ENCODE measurements at regions not wholly inside any gene's neighbourhood (a gene's known extent, or its start where the extent isn't known, plus 50 kb on each side); places are given as distances from the start of the nearest gene placed in this dataset.

DNA sequence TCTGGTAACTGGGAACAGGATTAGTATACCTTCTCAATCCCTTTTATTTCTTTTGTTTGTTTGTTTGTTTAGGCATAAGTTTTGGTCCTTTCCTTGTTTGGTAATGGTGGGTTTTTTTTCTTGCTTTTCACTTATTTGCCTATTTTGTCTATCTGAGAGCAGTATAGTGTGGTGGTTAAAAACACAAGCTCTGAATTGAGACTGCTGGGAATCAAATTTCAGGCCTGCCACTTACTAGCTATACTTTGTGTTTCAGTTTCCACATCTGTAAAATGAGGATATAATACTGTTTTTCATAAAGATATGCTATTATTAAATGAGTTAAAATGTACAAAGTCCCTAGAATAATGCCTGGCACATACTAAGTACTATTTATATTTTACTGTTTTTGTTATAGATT is 81.6 kb upstream of the IVNS1ABP start:
- DNase-seq, result no peak
- Mint-ChIP-seq H3K9me3 (no peaks in the 10 kb centered on the region), H3K36me3 (no peaks in the 10 kb centered on the region), H3K27ac (no peak overlapping the region), H3K4me1 (peaks cover 4 to 5% (median 4%) of the 10 kb centered on the region in 3 donors), H3K4me3 (no peak overlapping the region), H3K27me3 (peaks cover 0 to 11% of the 10 kb centered on the region in 2 donors)
- Histone ChIP-seq H3K36me3 (ENCODE audit: insufficient read depth, low read length) (no peaks in the 10 kb centered on the region), H3K27me3 (ENCODE audit: insufficient read depth, low read length, poor library complexity, severe bottlenecking) (no peaks in the 10 kb centered on the region), H3K27ac (ENCODE audit: low read depth, low read length) (no peak overlapping the region), H3K9me3 (ENCODE audit: low read length) (no peaks in the 10 kb centered on the region), H3K4me1 (ENCODE audit: insufficient read depth, low read length) (no peaks in the 10 kb centered on the region), H3K4me3 (ENCODE audit: low read length) (no peak overlapping the region)
- CTCF ChIA-PET, result no interaction called here
- POLR2A ChIA-PET, result no interaction called here

DNA sequence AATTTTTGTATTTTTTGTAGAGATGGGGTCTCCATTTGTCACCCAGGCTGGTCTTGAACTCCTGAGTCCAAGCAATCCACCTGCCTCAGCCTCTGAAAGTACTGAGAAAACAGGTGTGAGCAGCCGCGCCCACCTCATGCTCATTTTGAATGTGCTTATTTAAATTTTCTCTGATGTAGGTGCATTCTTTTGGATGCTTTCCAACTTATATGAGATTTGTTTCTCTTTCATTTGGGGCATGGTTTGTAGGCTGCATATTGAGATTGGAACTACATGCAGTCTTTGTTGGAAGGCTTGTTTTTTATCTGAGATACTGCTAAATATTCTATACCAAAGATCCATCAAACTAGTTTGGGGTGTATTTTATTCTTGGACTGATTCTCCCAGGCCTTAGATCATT is 81.0 kb upstream of the IVNS1ABP start:
- Mint-ChIP-seq H3K4me3 (no peak overlapping the region), H3K4me1 (peaks cover 2 to 5% (median 4%) of the 10 kb centered on the region in 3 donors), H3K27me3 (peaks cover 0 to 6% of the 10 kb centered on the region in 2 donors), H3K9me3 (no peaks in the 10 kb centered on the region), H3K27ac (peak overlapping the region in 1 of 8 donors; percentile 74), H3K36me3 (no peaks in the 10 kb centered on the region)
- no peak overlapping the region for H3K4me3 ChIP-seq (ENCODE audit: low read length)
- H3K9me3 ChIP-seq (ENCODE audit: low read length), result no peaks in the 10 kb centered on the region
- no peaks in the 10 kb centered on the region for H3K4me1 ChIP-seq (ENCODE audit: insufficient read depth, low read length)
- H3K27me3 ChIP-seq (ENCODE audit: insufficient read depth, low read length, poor library complexity, severe bottlenecking), result no peaks in the 10 kb centered on the region
- POLR2A ChIA-PET, result no interaction called here
- no peak for DNase-seq
- H3K27ac ChIP-seq (ENCODE audit: low read depth, low read length), result no peak overlapping the region
- CTCF ChIA-PET, result no interaction called here
- H3K36me3 ChIP-seq (ENCODE audit: insufficient read depth, low read length), result no peaks in the 10 kb centered on the region

DNA sequence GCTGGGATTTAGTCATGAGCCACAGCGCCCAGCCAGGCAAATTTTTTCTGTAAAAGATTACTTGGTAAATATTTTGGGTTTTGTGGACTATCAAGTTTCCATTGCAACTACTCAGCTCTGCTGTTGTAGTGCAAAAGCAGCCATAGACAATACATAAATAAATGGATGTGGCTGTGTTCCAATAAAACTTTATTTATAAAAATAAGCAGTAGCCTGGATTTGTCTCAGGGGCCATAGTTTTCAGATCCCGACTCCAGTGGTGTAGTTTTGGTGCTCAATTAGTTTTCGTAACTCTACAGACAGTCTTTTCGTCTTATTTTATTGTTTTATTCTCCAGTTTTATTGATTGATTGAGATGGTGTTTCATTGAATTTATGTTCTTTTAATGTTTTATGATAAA is 80.1 kb upstream of the IVNS1ABP start:
- Histone ChIP-seq H3K36me3 (ENCODE audit: insufficient read depth, low read length) (no peaks in the 10 kb centered on the region), H3K9me3 (ENCODE audit: low read length) (no peaks in the 10 kb centered on the region), H3K4me1 (ENCODE audit: insufficient read depth, low read length) (no peaks in the 10 kb centered on the region), H3K27ac (ENCODE audit: low read depth, low read length) (no peak overlapping the region), H3K27me3 (ENCODE audit: insufficient read depth, low read length, poor library complexity, severe bottlenecking) (no peaks in the 10 kb centered on the region), H3K4me3 (ENCODE audit: low read length) (no peak overlapping the region)
- Mint-ChIP-seq H3K4me1 (peaks cover 2 to 5% (median 4%) of the 10 kb centered on the region in 3 donors), H3K27me3 (no peaks in the 10 kb centered on the region), H3K27ac (no peak overlapping the region), H3K9me3 (no peaks in the 10 kb centered on the region), H3K36me3 (no peaks in the 10 kb centered on the region), H3K4me3 (no peak overlapping the region)
- ChIA-PET CTCF (no interaction called here), POLR2A (no interaction called here)
- no peak for DNase-seq

DNA sequence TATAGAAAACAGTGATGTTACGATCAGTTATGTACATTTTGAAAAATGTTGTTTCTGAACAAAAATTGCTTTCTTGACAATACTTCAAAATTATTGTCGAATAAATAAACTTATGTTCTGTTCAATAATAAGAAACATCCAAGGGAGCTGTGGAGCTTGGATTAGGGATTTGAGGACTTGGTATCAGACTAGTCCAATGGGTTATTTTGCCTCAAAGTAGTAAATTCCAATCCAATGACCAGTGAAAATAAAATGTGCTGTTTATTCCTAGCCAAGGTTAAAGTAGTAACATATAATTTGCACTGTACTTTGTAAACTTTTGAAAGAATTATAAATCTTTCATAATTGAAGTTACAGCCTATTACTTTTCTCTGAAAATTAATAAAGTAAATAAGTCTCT is 79.1 kb upstream of the IVNS1ABP start:
- no peak overlapping the region for H3K27ac ChIP-seq (ENCODE audit: low read depth, low read length)
- Mint-ChIP-seq H3K4me1 (peaks cover 2 to 5% (median 4%) of the 10 kb centered on the region in 3 donors), H3K27me3 (no peaks in the 10 kb centered on the region), H3K9me3 (no peaks in the 10 kb centered on the region), H3K36me3 (no peaks in the 10 kb centered on the region), H3K27ac (no peak overlapping the region), H3K4me3 (no peak overlapping the region)
- no peaks in the 10 kb centered on the region for H3K27me3 ChIP-seq (ENCODE audit: insufficient read depth, low read length, poor library complexity, severe bottlenecking)
- no peaks in the 10 kb centered on the region for H3K9me3 ChIP-seq (ENCODE audit: low read length)
- H3K4me3 ChIP-seq (ENCODE audit: low read length), result no peak overlapping the region
- H3K36me3 ChIP-seq (ENCODE audit: insufficient read depth, low read length), result no peaks in the 10 kb centered on the region
- DNase-seq, result no peak
- ChIA-PET CTCF (no interaction called here), POLR2A (no interaction called here)
- H3K4me1 ChIP-seq (ENCODE audit: insufficient read depth, low read length), result no peaks in the 10 kb centered on the region

DNA sequence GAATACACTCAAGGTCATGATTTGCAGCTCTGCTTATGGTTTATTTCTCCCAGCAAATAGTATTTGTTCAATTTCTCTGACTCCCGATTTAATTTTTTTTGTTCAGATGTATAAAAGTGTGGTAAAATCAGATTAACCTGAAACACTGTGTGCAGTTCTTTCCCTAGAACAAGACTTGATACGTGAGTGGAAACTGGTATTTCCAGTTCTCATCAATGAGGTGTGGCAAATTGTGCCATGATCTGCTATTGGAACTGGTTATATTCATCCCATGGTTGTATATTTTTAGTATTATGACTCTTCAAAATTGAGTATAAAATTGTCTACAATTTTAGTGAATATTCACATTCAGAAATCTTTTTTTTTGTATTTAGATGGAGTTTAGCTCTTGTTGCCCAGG is 76.8 kb upstream of the IVNS1ABP start:
- H3K36me3 Mint-ChIP-seq, result no peaks in the 10 kb centered on the region
- H3K4me3 ChIP-seq (ENCODE audit: low read length), result no peak overlapping the region
- peaks cover 2 to 5% (median 4%) of the 10 kb centered on the region in 3 donors for H3K4me1 Mint-ChIP-seq
- H3K36me3 ChIP-seq (ENCODE audit: insufficient read depth, low read length), result no peaks in the 10 kb centered on the region
- POLR2A ChIA-PET, result no interaction called here
- H3K9me3 Mint-ChIP-seq, result no peaks in the 10 kb centered on the region
- no peaks in the 10 kb centered on the region for H3K4me1 ChIP-seq (ENCODE audit: insufficient read depth, low read length)
- CTCF ChIA-PET, result no interaction called here
- DNase-seq, result no peak
- peak overlapping the region in 1 of 8 donors; percentile 65 for H3K27ac Mint-ChIP-seq
- no peak overlapping the region for H3K27ac ChIP-seq (ENCODE audit: low read depth, low read length)
- H3K27me3 Mint-ChIP-seq, result no peaks in the 10 kb centered on the region
- H3K4me3 Mint-ChIP-seq, result no peak overlapping the region
- no peaks in the 10 kb centered on the region for H3K9me3 ChIP-seq (ENCODE audit: low read length)
- no peaks in the 10 kb centered on the region for H3K27me3 ChIP-seq (ENCODE audit: insufficient read depth, low read length, poor library complexity, severe bottlenecking)

DNA sequence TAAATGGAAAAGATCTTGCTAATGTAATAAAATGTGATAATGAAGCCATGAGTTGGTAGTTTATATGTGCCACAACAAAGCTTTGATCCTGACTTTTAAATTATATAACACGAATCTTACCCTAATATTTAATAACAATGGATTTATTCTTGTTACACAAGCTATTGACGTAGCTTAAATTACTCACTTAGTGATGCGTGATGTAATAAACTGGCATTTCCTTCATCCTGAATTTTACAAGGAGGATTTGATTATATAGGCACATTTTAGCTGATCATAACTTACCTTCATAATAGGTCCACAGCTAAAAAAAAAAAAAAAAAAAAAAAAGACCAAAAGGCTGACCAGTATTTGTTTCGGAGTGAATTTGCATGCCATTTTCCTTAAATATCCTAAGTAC is 76.2 kb upstream of the IVNS1ABP start:
- H3K36me3 ChIP-seq (ENCODE audit: insufficient read depth, low read length), result no peaks in the 10 kb centered on the region
- ChIA-PET CTCF (no interaction called here), POLR2A (interaction anchor here (0.5 to 0.6 kb wide), 2 partner anchors 65 to 666 kb away, joined by 4 to 8 read pairs; no protein-coding TSS in a partner anchor)
- H3K27ac ChIP-seq (ENCODE audit: low read depth, low read length), result no peak overlapping the region
- Mint-ChIP-seq H3K36me3 (no peaks in the 10 kb centered on the region), H3K4me1 (peaks cover 2 to 4% (median 3%) of the 10 kb centered on the region in 3 donors), H3K4me3 (no peak overlapping the region), H3K27me3 (no peaks in the 10 kb centered on the region), H3K9me3 (no peaks in the 10 kb centered on the region), H3K27ac (no peak overlapping the region)
- H3K4me1 ChIP-seq (ENCODE audit: insufficient read depth, low read length), result no peaks in the 10 kb centered on the region
- no peak for DNase-seq
- no peaks in the 10 kb centered on the region for H3K9me3 ChIP-seq (ENCODE audit: low read length)
- no peak overlapping the region for H3K4me3 ChIP-seq (ENCODE audit: low read length)
- no peaks in the 10 kb centered on the region for H3K27me3 ChIP-seq (ENCODE audit: insufficient read depth, low read length, poor library complexity, severe bottlenecking)

DNA sequence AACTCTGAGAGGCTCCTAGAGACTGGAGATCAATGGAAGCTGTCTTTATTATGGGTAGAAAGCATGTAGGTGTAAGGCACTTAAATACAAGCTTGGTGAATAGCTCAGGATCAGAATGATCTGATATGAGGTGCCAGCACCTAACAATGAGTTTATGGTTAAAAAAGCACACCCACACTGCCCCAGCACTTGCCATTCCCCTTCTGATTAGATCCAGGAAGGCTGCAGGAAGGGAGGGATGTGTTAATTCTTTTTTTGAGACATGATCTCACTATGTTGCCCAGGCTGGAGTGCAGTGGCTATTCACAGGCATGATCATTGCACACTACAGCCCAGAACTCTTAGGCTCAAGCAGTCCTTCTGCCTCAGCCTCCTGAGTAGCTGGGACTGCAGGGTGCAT is 71.8 kb upstream of the IVNS1ABP start:
- DNase-seq, result no peak
- no peaks in the 10 kb centered on the region for H3K27me3 ChIP-seq (ENCODE audit: insufficient read depth, low read length, poor library complexity, severe bottlenecking)
- no peaks in the 10 kb centered on the region for H3K27me3 Mint-ChIP-seq
- H3K9me3 ChIP-seq (ENCODE audit: low read length), result no peaks in the 10 kb centered on the region
- peaks cover 0 to 5% (median 2%) of the 10 kb centered on the region in 5 donors for H3K9me3 Mint-ChIP-seq
- peaks cover 0 to 10% (median 6%) of the 10 kb centered on the region in 3 donors for H3K4me1 Mint-ChIP-seq
- ChIA-PET CTCF (no interaction called here), POLR2A (no interaction called here)
- no peak overlapping the region for H3K4me3 Mint-ChIP-seq
- no peak overlapping the region for H3K4me3 ChIP-seq (ENCODE audit: low read length)
- no peaks in the 10 kb centered on the region for H3K36me3 ChIP-seq (ENCODE audit: insufficient read depth, low read length)
- no peak overlapping the region for H3K27ac ChIP-seq (ENCODE audit: low read depth, low read length)
- no peaks in the 10 kb centered on the region for H3K4me1 ChIP-seq (ENCODE audit: insufficient read depth, low read length)
- no peak overlapping the region for H3K27ac Mint-ChIP-seq
- H3K36me3 Mint-ChIP-seq, result no peaks in the 10 kb centered on the region

DNA sequence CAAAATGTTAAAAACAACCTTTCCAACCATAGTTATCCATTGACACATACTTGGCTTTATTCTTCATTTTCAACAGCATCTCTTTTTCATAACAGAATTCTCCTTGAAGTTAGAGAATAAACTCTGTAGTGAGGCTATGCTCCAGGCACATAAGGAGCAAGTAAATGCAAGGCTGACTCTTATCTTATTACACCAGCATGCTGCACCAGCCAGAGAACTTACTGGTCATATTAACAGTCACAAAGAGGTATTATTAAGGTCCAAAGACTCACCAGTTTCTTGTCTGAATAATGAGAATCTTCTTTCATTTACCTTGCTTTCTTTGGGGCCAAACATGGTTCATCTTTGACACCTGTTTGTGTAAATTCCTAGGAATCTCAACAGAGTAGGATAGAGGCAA is 71.3 kb upstream of the IVNS1ABP start:
- no peaks in the 10 kb centered on the region for H3K36me3 ChIP-seq (ENCODE audit: insufficient read depth, low read length)
- H3K4me3 ChIP-seq (ENCODE audit: low read length), result no peak overlapping the region
- Mint-ChIP-seq H3K4me3 (no peak overlapping the region), H3K27me3 (no peaks in the 10 kb centered on the region), H3K4me1 (peaks cover 0 to 10% (median 6%) of the 10 kb centered on the region in 3 donors), H3K9me3 (peaks cover 0 to 5% (median 2%) of the 10 kb centered on the region in 5 donors), H3K27ac (no peak overlapping the region), H3K36me3 (no peaks in the 10 kb centered on the region)
- H3K9me3 ChIP-seq (ENCODE audit: low read length), result no peaks in the 10 kb centered on the region
- DNase-seq, result no peak
- H3K27me3 ChIP-seq (ENCODE audit: insufficient read depth, low read length, poor library complexity, severe bottlenecking), result no peaks in the 10 kb centered on the region
- ChIA-PET CTCF (no interaction called here), POLR2A (no interaction called here)
- H3K4me1 ChIP-seq (ENCODE audit: insufficient read depth, low read length), result no peaks in the 10 kb centered on the region
- no peak overlapping the region for H3K27ac ChIP-seq (ENCODE audit: low read depth, low read length)

DNA sequence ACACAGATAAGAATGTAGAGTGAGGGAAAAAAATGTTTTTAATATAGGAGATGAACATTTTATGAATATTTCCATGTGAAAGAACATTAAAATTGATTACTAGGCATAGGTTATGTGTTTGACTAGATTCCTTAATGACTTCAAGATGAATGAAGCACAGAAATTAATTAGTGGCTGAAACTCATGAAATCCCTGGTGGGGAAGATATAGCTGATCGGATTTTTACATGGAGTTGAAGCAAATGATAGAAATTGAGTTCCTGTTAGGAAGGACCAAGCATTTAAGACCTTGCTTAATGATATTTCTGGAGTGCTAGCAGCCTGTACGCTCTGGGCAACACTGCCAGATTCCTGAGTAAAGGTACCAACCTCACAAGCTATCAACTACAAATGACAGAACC is 68.9 kb upstream of the IVNS1ABP start:
- CTCF ChIA-PET, result interaction anchor here (1.2 kb wide), 1 partner anchor 210 kb away, joined by 4 read pairs; no protein-coding TSS in a partner anchor
- H3K27ac Mint-ChIP-seq, result no peak overlapping the region
- no peak overlapping the region for H3K4me3 Mint-ChIP-seq
- H3K4me1 Mint-ChIP-seq, result peaks cover 0 to 14% (median 8%) of the 10 kb centered on the region in 3 donors
- POLR2A ChIA-PET, result no interaction called here
- no peak for DNase-seq
- Histone ChIP-seq H3K4me3 (ENCODE audit: low read length) (no peak overlapping the region), H3K36me3 (ENCODE audit: insufficient read depth, low read length) (no peaks in the 10 kb centered on the region), H3K27ac (ENCODE audit: low read depth, low read length) (no peak overlapping the region), H3K27me3 (ENCODE audit: insufficient read depth, low read length, poor library complexity, severe bottlenecking) (no peaks in the 10 kb centered on the region), H3K9me3 (ENCODE audit: low read length) (no peaks in the 10 kb centered on the region), H3K4me1 (ENCODE audit: insufficient read depth, low read length) (no peaks in the 10 kb centered on the region)
- peaks cover 0 to 17% (median 4%) of the 10 kb centered on the region in 5 donors for H3K9me3 Mint-ChIP-seq
- H3K27me3 Mint-ChIP-seq, result no peaks in the 10 kb centered on the region
- no peaks in the 10 kb centered on the region for H3K36me3 Mint-ChIP-seq
